CD4-positive, alpha-beta T cell (primary cell): ENCODE measurements at regions not wholly inside any gene's neighbourhood (a gene's known extent, or its start where the extent isn't known, plus 50 kb on each side); places are given as distances from the start of the nearest gene placed in this dataset.

Experiments used
- ATAC-seq: fragments of 200-7000 bp; cut with Tn5 transposase; one replicate; pipeline ENCODE4 v1.10.0; 2022; ENCODE audit warnings: mild to moderate bottlenecking; ENCODE audit not compliant: poor library complexity
- CTCF ChIA-PET: fragments of 350-600 bp; sonication (Branson Sonifier 250); formaldehyde crosslinking; loops from one replicate; lab custom pipeline; 2021; ENCODE audit warnings: antibody characterized with exemption, inconsistent platforms; lab: Charles Lee
- POLR2A ChIA-PET: fragments of 350-600 bp; sonication (Branson Sonifier 250); formaldehyde crosslinking; loops from one replicate; lab custom pipeline; 2021; ENCODE audit warnings: antibody characterized with exemption, inconsistent platforms; lab: Charles Lee
- DNase-seq, 14 experiments: peaks; one replicate each; pipeline ENCODE4 v3.0.0-alpha.2; 2013 to 2020; ENCODE audit warnings: mixed read lengths in 2 of 14
- H3K27ac ChIP-seq, 2 donors: one replicate each; pipeline versions ENCODE4 v1.5.1 to v1.7.0; 2013; ENCODE audit warnings: low read length in 2 of 2, low read depth in 1 of 2, mild to moderate bottlenecking in 1 of 2
- H3K27me3 ChIP-seq, 2 experiments: 1 replicate in 1 of 2; 2 replicates in 1 of 2; pipeline versions ENCODE4 v1.6.1 to v1.7.0; 2013; ENCODE audit warnings: low read length in 2 of 2, control low read depth in 1 of 2, mild to moderate bottlenecking in 1 of 2, moderate library complexity in 1 of 2; ENCODE audit not compliant: insufficient read depth in 2 of 2, control insufficient read depth in 1 of 2
- H3K36me3 ChIP-seq: one replicate; pipeline ENCODE4 v1.6.1; 2013; ENCODE audit warnings: low read length, control low read depth; ENCODE audit not compliant: insufficient read depth
- H3K4me1 ChIP-seq: one replicate; pipeline ENCODE4 v1.6.1; 2013; ENCODE audit warnings: low read length, control low read depth; ENCODE audit not compliant: insufficient read depth
- H3K4me3 ChIP-seq: one replicate; pipeline ENCODE4 v1.5.1; 2013; ENCODE audit warnings: mild to moderate bottlenecking, low read length, moderate library complexity
- H3K9me3 ChIP-seq, 2 experiments: 1 replicate in 1 of 2; 2 replicates in 1 of 2; pipeline versions ENCODE4 v1.6.1 to v1.7.0; 2013; ENCODE audit warnings: low read length in 2 of 2, mild to moderate bottlenecking in 2 of 2, control low read depth in 1 of 2, moderate library complexity in 1 of 2; ENCODE audit not compliant: control insufficient read depth in 1 of 2, insufficient read depth in 1 of 2
- H3K27ac Mint-ChIP-seq: one replicate; pipeline ENCODE4 v1.8.0; 2020; ENCODE audit warnings: mixed read lengths
- H3K27me3 Mint-ChIP-seq: one replicate; pipeline ENCODE4 v1.8.0; 2021; ENCODE audit warnings: mixed read lengths
- H3K36me3 Mint-ChIP-seq: one replicate; pipeline ENCODE4 v1.8.0; 2021; ENCODE audit warnings: low read depth, mixed read lengths
- H3K4me1 Mint-ChIP-seq: one replicate; pipeline ENCODE4 v1.8.0; 2021; ENCODE audit warnings: low read depth, mixed read lengths
- H3K4me3 Mint-ChIP-seq: one replicate; pipeline ENCODE4 v1.8.0; 2020; ENCODE audit warnings: mild to moderate bottlenecking, mixed read lengths
- H3K9me3 Mint-ChIP-seq: one replicate; pipeline ENCODE4 v1.8.0; 2020; ENCODE audit warnings: mixed read lengths
- intact Hi-C, 2 experiments: fragments of 100-400 bp; cut with DNase I in 1 of 2; cut with micrococcal nuclease in 1 of 2; formaldehyde crosslinking; loops; one replicate each; pipeline versions ENCODE4 v1.15.1 to v1.9.0; 2023 to 2025; cut with DNase I, micrococcal nuclease
- TF ChIP-seq, protein P1 (sequence below): fragments of 200-600 bp; IDR thresholded peaks from one replicate; pipeline ENCODE4 v1.8.0; 2022; ENCODE audit warnings: antibody characterized with exemption, mild to moderate bottlenecking

DNA sequence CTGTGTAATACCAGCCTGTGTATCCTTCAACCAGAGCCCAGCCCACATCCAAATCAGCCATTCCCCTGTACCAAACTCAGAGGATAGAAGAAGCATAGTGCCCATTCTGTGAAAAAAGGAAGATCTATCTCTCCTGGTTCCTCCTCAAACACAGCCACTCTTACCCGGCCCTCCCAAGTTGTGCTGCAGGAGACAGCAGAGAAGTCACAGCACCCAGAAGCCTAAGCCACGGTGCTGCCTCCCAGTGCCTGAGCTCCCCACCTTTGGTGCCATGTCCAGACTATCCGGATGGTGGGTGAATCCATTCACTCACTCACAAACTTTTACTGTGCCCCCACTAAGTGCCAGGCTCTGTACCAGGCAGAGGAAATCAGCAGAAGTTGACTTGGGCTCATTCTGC, 166.0 kb upstream of the ZMIZ1 start:
- Mint-ChIP-seq H3K4me1 (no peaks in the 10 kb centered on the region), H3K9me3 (no peaks in the 10 kb centered on the region), H3K36me3 (no peaks in the 10 kb centered on the region), H3K4me3 (no peak overlapping the region), H3K27me3 (no peaks in the 10 kb centered on the region), H3K27ac (no peak overlapping the region)
- DNase-seq (no peak), ATAC-seq (no peak)
- intact Hi-C loops = no loop called here
- Histone ChIP-seq H3K4me1 (no peaks in the 10 kb centered on the region), H3K36me3 (no peaks in the 10 kb centered on the region), H3K4me3 (no peak overlapping the region), H3K27ac (no peak overlapping the region), H3K9me3 (no peaks in the 10 kb centered on the region), H3K27me3 (no peaks in the 10 kb centered on the region)
- ChIA-PET CTCF (no interaction called here), POLR2A (no interaction called here)
- TF ChIP-seq, protein P1, sequence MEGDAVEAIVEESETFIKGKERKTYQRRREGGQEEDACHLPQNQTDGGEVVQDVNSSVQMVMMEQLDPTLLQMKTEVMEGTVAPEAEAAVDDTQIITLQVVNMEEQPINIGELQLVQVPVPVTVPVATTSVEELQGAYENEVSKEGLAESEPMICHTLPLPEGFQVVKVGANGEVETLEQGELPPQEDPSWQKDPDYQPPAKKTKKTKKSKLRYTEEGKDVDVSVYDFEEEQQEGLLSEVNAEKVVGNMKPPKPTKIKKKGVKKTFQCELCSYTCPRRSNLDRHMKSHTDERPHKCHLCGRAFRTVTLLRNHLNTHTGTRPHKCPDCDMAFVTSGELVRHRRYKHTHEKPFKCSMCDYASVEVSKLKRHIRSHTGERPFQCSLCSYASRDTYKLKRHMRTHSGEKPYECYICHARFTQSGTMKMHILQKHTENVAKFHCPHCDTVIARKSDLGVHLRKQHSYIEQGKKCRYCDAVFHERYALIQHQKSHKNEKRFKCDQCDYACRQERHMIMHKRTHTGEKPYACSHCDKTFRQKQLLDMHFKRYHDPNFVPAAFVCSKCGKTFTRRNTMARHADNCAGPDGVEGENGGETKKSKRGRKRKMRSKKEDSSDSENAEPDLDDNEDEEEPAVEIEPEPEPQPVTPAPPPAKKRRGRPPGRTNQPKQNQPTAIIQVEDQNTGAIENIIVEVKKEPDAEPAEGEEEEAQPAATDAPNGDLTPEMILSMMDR = no peak

DNA sequence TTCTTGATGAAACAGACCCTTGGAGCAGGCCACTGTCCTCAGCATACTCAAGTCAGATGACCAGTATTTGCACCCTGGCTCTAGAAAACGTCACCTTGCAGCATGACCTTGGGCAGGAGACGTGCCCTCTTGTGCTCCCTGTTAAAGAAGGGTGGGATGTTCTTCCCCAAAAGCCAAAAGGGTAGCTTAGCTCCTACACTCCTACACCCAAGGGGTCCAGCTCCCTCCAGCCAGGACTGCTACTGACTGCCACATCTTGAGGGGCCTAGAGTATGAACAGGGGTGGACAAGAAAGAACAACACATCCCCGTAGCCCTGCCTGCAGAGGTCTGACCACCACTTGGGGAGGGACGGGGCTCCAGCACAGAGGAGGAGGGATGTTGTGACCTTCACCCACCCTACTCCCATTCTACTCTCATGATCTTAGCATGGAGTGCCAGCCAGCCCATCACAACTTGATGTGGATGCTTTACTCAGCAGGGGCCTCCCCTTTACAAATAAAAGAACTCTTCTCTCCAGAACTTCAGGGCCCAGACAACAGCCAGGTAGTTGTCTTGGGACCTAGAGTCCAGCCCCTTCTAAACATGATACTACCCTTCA, 165.3 kb upstream of the ZMIZ1 start:
- DNase-seq (no peak), ATAC-seq (no peak)
- Histone ChIP-seq H3K27me3 (no peaks in the 10 kb centered on the region), H3K27ac (no peak overlapping the region), H3K9me3 (no peaks in the 10 kb centered on the region), H3K36me3 (no peaks in the 10 kb centered on the region), H3K4me1 (no peaks in the 10 kb centered on the region), H3K4me3 (no peak overlapping the region)
- Mint-ChIP-seq H3K9me3 (no peaks in the 10 kb centered on the region), H3K27ac (no peak overlapping the region), H3K36me3 (no peaks in the 10 kb centered on the region), H3K27me3 (no peaks in the 10 kb centered on the region), H3K4me1 (no peaks in the 10 kb centered on the region), H3K4me3 (no peak overlapping the region)
- intact Hi-C loops = no loop called here
- TF ChIP-seq, protein P1 = no peak
- ChIA-PET CTCF (no interaction called here), POLR2A (no interaction called here)

DNA sequence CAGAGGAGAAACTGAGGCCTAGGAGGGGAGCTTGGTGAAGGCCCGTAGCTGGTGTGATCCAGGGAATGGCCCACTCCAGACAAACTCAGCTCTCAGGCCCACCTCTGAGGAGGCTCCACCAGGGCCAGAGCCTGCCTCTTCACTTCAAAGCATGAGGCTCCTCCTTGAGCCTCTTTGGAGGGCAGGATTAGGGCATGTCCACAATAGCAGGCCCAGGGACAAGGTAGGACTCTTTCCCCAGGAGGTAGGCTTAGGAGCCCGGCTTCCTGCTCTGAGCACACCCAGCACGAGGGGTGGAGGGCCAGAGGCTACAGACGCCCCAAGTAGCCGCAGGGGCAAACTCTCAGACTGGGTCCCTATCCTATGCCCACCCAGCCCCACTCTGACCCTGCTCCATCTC, 164.6 kb upstream of the ZMIZ1 start:
- H3K27me3 Mint-ChIP-seq = no peaks in the 10 kb centered on the region
- intact Hi-C loops = no loop called here
- Histone ChIP-seq H3K27me3 (no peaks in the 10 kb centered on the region), H3K4me1 (no peaks in the 10 kb centered on the region), H3K9me3 (no peaks in the 10 kb centered on the region), H3K4me3 (no peak overlapping the region), H3K27ac (no peak overlapping the region), H3K36me3 (no peaks in the 10 kb centered on the region)
- no peaks in the 10 kb centered on the region for H3K36me3 Mint-ChIP-seq
- CTCF ChIA-PET = no interaction called here
- H3K27ac Mint-ChIP-seq = no peak overlapping the region
- no peak for ATAC-seq
- POLR2A ChIA-PET = no interaction called here
- no peaks in the 10 kb centered on the region for H3K4me1 Mint-ChIP-seq
- no peak for DNase-seq
- H3K9me3 Mint-ChIP-seq = no peaks in the 10 kb centered on the region
- no peak overlapping the region for H3K4me3 Mint-ChIP-seq
- TF ChIP-seq, protein P1 = no peak
